Peyer's patch (tissue), 4 donors: ENCODE measurements at regions not wholly inside any gene's neighbourhood (a gene's known extent, or its start where the extent isn't known, plus 50 kb on each side); places are given as distances from the start of the nearest gene placed in this dataset.

Source experiments
- CTCF ChIP-seq, 6 experiments: fragments of 450-650 bp in 4 of 6; fragments of 200-600 bp in 2 of 6; sonication (generic) in 1 of 6; IDR thresholded peaks; one replicate each; pipeline ENCODE4 v1.5.1; 2017 to 2019; ENCODE audit warnings: antibody characterized with exemption in 6 of 6, mild to moderate bottlenecking in 3 of 6, moderate library complexity in 1 of 6
- POLR2A ChIP-seq, 2 donors: fragments of 450-650 bp; IDR thresholded peaks; one replicate each; pipeline ENCODE4 v1.5.1; 2017; ENCODE audit warnings: antibody characterized with exemption in 2 of 2, mild to moderate bottlenecking in 2 of 2, moderate library complexity in 2 of 2

GRCh38 chr13:73901324-73902068, 232.7 kb downstream of the KLF12 start:
- TF ChIP-seq POLR2A (IDR thresholded peaks at IDR 0.05), result no peak
- TF ChIP-seq CTCF (IDR thresholded peaks at IDR 0.05), result no peak
